Lower lobe of right lung (tissue), 2 donors: ENCODE measurements at regions not wholly inside any gene's neighbourhood (a gene's known extent, or its start where the extent isn't known, plus 50 kb on each side); places are given as distances from the start of the nearest gene placed in this dataset.

Experiments used
- ATAC-seq, 2 donors: fragments of 200-7000 bp; cut with Tn5 transposase; one replicate each; pipeline ENCODE4 v1.9.1; 2020 to 2022; ENCODE audit warnings: mild to moderate bottlenecking in 2 of 2, moderate library complexity in 2 of 2
- DNase-seq: peaks from one replicate; pipeline ENCODE4 v3.0.0-alpha.2; 2020
- H3K27ac ChIP-seq: fragments of 200-600 bp; one replicate; pipeline ENCODE4 v1.8.0; 2022
- H3K27me3 ChIP-seq: fragments of 200-600 bp; one replicate; pipeline ENCODE4 v1.8.0; 2022; ENCODE audit warnings: low read depth
- H3K36me3 ChIP-seq: fragments of 200-600 bp; one replicate; pipeline ENCODE4 v1.8.0; 2022; ENCODE audit warnings: mild to moderate bottlenecking
- H3K4me1 ChIP-seq: fragments of 200-600 bp; one replicate; pipeline ENCODE4 v1.8.0; 2022
- H3K4me3 ChIP-seq: fragments of 200-600 bp; one replicate; pipeline ENCODE4 v1.8.0; 2022; ENCODE audit warnings: mild to moderate bottlenecking
- H3K9me3 ChIP-seq: fragments of 200-600 bp; one replicate; pipeline ENCODE4 v1.8.0; 2022
- CTCF ChIP-seq: fragments of 200-600 bp; IDR thresholded peaks from one replicate; pipeline ENCODE4 v1.8.0; 2022; ENCODE audit warnings: antibody characterized with exemption, mild to moderate bottlenecking
- intact Hi-C: fragments of 100-400 bp; cut with DNase I; formaldehyde crosslinking; loops from one replicate; pipeline ENCODE4 v1.11.0; 2022
- donor health status: DM: no; HTN: yes; CAD: no; lungs with severe emphysema.

- intact Hi-C loops, result no loop called here
- Histone ChIP-seq H3K4me1 (no peaks in the 10 kb centered on the region), H3K9me3 (no peaks in the 10 kb centered on the region), H3K27me3 (peaks cover 4% of the 10 kb centered on the region), H3K36me3 (no peaks in the 10 kb centered on the region), H3K27ac (no peak overlapping the region), H3K4me3 (no peak overlapping the region)
- ATAC-seq (no peak), DNase-seq (no peak)
- TF ChIP-seq CTCF, result no peak
Measured at GRCh38 chr10:129386415-129387257, 80.4 kb upstream of the MGMT start.

GRCh38 chr10:129387258-129387525, 79.8 kb upstream of the MGMT start:
- intact Hi-C loops, result no loop called here
- H3K27me3 ChIP-seq, result peaks cover 6% of the 10 kb centered on the region
- ATAC-seq, result no peak
- no peaks in the 10 kb centered on the region for H3K9me3 ChIP-seq
- no peak overlapping the region for H3K27ac ChIP-seq
- H3K4me1 ChIP-seq, result no peaks in the 10 kb centered on the region
- no peak for TF ChIP-seq CTCF
- no peaks in the 10 kb centered on the region for H3K36me3 ChIP-seq
- H3K4me3 ChIP-seq, result no peak overlapping the region
- DNase-seq, result no peak

GRCh38 chr10:129388435-129388834, 78.6 kb upstream of the MGMT start:
- DNase-seq, result no peak
- Histone ChIP-seq H3K4me1 (no peaks in the 10 kb centered on the region), H3K9me3 (no peaks in the 10 kb centered on the region), H3K27ac (no peak overlapping the region), H3K27me3 (peaks cover 6% of the 10 kb centered on the region), H3K36me3 (no peaks in the 10 kb centered on the region), H3K4me3 (no peak overlapping the region)
- intact Hi-C loops, result no loop called here
- ATAC-seq, result no peak
- no peak for TF ChIP-seq CTCF

- H3K4me3 ChIP-seq, result no peak overlapping the region
- DNase-seq (no peak), ATAC-seq (no peak)
- H3K4me1 ChIP-seq, result no peaks in the 10 kb centered on the region
- H3K36me3 ChIP-seq, result no peaks in the 10 kb centered on the region
- peaks cover 6% of the 10 kb centered on the region for H3K27me3 ChIP-seq
- intact Hi-C loops, result no loop called here
- H3K9me3 ChIP-seq, result no peaks in the 10 kb centered on the region
- no peak overlapping the region for H3K27ac ChIP-seq
- no peak for TF ChIP-seq CTCF
Measured at GRCh38 chr10:129389194-129389593, 77.8 kb upstream of the MGMT start.

- intact Hi-C loops, result no loop called here
- Histone ChIP-seq H3K4me3 (no peak overlapping the region), H3K27me3 (peaks cover 12% of the 10 kb centered on the region), H3K9me3 (no peaks in the 10 kb centered on the region), H3K4me1 (no peaks in the 10 kb centered on the region), H3K27ac (no peak overlapping the region), H3K36me3 (no peaks in the 10 kb centered on the region)
- DNase-seq (no peak), ATAC-seq (no peak)
- TF ChIP-seq CTCF, result no peak
Measured at GRCh38 chr10:129390147-129390546, 76.9 kb upstream of the MGMT start.
